SJCRH30 (cell line): ENCODE measurements at regions not wholly inside any gene's neighbourhood (a gene's known extent, or its start where the extent isn't known, plus 50 kb on each side); places are given as distances from the start of the nearest gene placed in this dataset.
"Not testable (repeated sequence)": the region's sequence is repeated elsewhere in the genome, so short reads cannot be mapped to it uniquely, and the experiment has no call there.

Source experiments
- DNase-seq, 2 experiments: peaks; one replicate each; pipeline ENCODE4 v3.0.0-alpha.2; 2015 to 2020
- H3K27ac ChIP-seq: fragments of 250-450 bp; sonication (Bioruptor Pico); 2 replicates; pipeline ENCODE4 v1.5.1; 2020; ENCODE audit warnings: mild to moderate bottlenecking, moderate library complexity
- H3K27me3 ChIP-seq: fragments of 250-450 bp; sonication (Bioruptor Pico); 2 replicates; pipeline ENCODE4 v1.5.1; 2020; ENCODE audit warnings: mild to moderate bottlenecking, moderate library complexity
- H3K36me3 ChIP-seq: fragments of 250-450 bp; sonication (Bioruptor Pico); 2 replicates; pipeline ENCODE4 v1.5.1; 2020; ENCODE audit warnings: mild to moderate bottlenecking, moderate library complexity
- H3K4me1 ChIP-seq: fragments of 250-450 bp; sonication (Bioruptor Pico); 2 replicates; pipeline ENCODE4 v1.5.1; 2020; ENCODE audit warnings: mild to moderate bottlenecking, moderate library complexity
- H3K4me3 ChIP-seq: fragments of 250-450 bp; sonication (Bioruptor Pico); 2 replicates; pipeline ENCODE4 v1.5.1; 2020; ENCODE audit warnings: mild to moderate bottlenecking, moderate library complexity
- H3K9me3 ChIP-seq: fragments of 250-450 bp; sonication (Bioruptor Pico); replicated peaks from 2 replicates; pipeline ENCODE4 v1.5.1; 2020; ENCODE audit warnings: mild to moderate bottlenecking, moderate library complexity

DNA sequence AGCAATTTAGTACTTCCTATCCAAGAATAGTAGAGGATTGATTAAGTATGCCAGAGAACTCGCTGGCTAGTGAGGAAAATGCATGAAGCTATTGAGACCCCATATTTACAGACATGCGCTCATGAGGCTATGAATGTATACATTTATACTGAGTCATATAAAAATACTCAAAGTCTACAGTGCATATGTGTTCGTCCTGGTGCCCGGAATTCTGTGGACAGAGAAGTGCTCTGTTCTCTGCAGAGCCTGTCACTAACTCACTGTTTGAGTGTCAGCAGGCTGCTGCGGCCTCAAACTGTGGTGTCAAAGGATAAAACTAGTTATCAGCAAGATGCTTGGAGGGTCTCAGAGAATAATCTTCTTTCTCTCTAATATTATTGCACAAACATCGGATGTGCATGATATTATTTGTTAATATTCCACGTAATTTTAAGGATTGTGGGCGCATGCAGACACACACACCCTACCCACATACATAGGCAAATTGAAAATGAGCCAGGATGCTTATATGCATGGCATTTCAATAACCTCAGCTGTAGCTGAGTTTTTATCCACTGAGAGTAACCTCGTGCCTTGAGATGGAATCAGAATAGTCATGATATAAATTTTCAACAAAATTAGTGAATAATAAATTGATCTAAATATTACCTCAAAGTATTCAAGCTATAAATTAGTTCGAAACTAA lies 50.0 kb upstream of the TSC22D2 start:
- no peaks in the 10 kb centered on the region for H3K27me3 ChIP-seq

DNA sequence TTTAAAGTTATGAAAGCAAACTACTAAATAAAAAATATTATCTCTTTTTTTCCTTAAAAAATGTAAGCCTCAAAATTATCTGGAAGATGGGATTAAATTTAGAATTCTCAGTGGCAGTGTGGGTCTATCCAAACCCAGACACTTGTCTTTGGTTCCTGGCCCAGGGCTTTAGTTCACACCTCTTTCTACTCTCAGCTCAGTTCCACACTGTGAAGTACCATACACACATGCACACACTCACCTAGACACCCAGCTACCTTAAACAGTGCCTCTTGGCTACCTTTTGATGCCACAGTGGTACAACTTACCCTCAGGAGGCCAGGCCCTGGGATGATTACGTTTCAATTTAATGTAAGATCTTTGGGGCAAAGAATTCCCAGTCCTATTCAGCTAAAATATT lies 51.0 kb upstream of the TSC22D2 start:
- Histone ChIP-seq H3K27me3 (no peaks in the 10 kb centered on the region), H3K36me3 (no peaks in the 10 kb centered on the region), H3K9me3 (no peaks in the 10 kb centered on the region), H3K4me1 (no peaks in the 10 kb centered on the region), H3K4me3 (no peak overlapping the region), H3K27ac (no peak overlapping the region)
- no peak for DNase-seq

More for the DNA sequence above, 50.0 kb upstream of the TSC22D2 start:
- no peak overlapping the region for H3K4me3 ChIP-seq
- H3K4me1 ChIP-seq: no peaks in the 10 kb centered on the region
- no peak overlapping the region for H3K27ac ChIP-seq
- H3K36me3 ChIP-seq: no peaks in the 10 kb centered on the region
- H3K9me3 ChIP-seq: no peaks in the 10 kb centered on the region
- no peak for DNase-seq

DNA sequence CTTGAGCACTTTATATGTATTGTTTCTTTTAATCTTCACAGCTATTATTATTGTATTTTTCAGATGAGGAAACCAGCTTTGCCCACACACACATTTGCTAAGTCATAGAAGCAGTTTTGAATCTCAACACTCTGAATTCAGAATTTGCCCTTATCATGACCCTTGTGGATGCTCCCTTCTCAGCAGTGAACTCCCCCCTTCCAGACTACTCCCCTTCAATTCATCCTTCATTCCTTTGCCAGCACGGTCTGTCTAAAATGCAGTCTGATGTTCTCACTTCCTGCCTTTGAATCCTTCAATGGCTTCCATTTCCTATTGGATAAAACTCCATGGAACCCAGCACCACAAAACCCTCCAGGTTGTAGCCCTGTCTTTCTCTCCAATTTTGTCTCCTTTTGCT lies 52.5 kb upstream of the TSC22D2 start:
- H3K4me3 ChIP-seq: no peak overlapping the region
- DNase-seq: no peak
- H3K9me3 ChIP-seq: no peaks in the 10 kb centered on the region
- no peaks in the 10 kb centered on the region for H3K27me3 ChIP-seq
- no peaks in the 10 kb centered on the region for H3K36me3 ChIP-seq
- H3K27ac ChIP-seq: no peak overlapping the region
- no peaks in the 10 kb centered on the region for H3K4me1 ChIP-seq

DNA sequence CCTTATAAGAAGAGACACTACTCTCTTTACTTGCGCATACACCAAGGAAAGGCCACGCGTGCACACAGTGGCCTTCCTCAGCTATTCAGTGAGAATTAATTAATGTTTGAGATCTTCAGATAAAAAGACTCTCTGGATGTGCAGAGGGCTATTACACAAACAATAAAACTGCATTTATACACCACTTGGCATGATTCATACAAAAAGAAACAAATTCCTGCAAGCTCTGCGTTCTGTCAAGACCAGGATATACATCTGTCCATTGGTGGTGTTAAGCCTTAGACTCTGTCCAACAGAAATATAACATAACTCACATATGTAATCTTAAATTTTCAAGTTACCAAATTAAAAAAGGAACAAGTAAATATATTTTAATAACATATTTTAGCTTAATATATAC lies 55.2 kb upstream of the TSC22D2 start:
- no peaks in the 10 kb centered on the region for H3K36me3 ChIP-seq
- no peak overlapping the region for H3K4me3 ChIP-seq
- H3K27me3 ChIP-seq: no peaks in the 10 kb centered on the region
- H3K27ac ChIP-seq: no peak overlapping the region
- H3K9me3 ChIP-seq: no peaks in the 10 kb centered on the region
- peaks cover 11% of the 10 kb centered on the region for H3K4me1 ChIP-seq
- no peak for DNase-seq

DNA sequence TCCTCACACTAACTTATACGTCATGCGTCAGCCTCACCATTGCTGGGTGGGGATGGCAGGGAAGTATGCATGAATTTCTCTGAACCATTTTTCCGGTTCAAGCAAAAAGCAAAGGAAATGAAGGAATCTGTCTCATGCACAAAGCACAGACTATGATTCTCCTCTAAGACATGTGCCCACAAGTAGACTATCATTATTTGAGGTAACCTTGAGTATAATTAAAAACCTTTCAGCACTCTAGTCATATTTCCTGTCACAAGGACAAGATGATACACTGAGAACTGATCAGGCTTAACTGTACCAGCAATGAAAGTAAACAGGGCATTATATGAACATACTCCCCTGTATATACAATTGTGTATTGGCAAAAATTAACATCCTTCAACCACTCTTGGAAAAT lies 56.7 kb upstream of the TSC22D2 start:
- Histone ChIP-seq H3K9me3 (no peaks in the 10 kb centered on the region), H3K4me3 (no peak overlapping the region), H3K4me1 (peaks cover 11% of the 10 kb centered on the region), H3K36me3 (no peaks in the 10 kb centered on the region), H3K27ac (no peak overlapping the region), H3K27me3 (no peaks in the 10 kb centered on the region)
- DNase-seq: no peak

DNA sequence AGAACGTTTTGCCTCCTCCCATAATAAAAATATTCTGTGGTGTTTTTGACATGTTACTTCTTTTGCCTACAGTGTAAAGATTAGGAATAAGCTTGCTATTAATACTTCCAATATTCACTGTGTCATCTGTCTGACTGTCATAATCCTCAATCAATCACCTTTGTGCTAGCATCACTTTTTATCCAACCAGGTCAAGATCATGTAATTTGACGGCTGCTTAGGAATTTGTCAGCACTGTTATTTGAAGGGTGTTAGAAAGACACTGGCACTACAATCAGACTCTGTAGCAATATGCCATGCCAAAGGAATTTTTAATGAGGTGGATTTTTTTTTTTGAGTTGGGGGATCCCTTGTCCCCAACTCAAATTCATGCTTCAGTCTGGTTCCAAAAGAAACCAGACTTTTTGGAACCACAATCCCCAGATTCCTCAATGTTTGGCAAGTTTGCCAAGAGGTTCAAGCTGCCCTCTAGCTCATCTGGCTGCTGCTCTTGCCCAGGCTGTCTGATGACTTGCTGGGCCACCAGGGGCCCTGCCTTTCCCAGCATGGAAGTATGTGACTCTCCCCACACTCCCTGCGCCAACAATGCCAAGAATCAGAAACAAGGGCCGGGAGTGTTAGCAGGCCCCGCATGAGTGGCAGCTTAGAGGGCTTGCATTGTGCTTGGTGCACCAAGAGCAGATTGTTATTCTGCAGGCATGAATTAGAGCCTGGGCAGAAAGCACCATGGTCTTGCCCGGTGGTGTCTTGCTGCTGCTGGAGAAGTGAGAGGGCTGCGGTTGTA lies 58.6 kb upstream of the TSC22D2 start:
- no peak for DNase-seq
- Histone ChIP-seq H3K4me3 (no peak overlapping the region), H3K4me1 (peaks cover 11% of the 10 kb centered on the region), H3K9me3 (no peaks in the 10 kb centered on the region), H3K27ac (no peak overlapping the region), H3K36me3 (no peaks in the 10 kb centered on the region), H3K27me3 (no peaks in the 10 kb centered on the region)

DNA sequence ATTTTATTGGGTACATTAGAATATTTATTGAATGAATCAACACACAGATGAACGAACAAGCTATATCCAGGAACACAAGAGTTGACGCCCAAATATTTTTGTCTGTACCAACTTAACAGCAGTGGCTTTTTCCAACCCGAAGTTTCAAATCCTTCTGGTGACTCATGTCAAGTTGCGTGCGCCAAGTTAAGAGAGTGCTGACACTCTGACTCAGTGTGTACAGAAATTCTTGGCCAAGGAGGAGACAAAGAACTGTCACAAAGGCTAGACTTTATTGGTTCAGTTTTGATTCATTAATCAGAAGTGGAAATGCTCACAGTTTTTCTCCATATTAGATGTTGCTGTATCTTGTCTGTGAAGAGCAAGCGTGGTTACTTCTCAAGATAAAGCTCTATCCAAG lies 59.6 kb upstream of the TSC22D2 start:
- no peaks in the 10 kb centered on the region for H3K9me3 ChIP-seq
- peaks cover 11% of the 10 kb centered on the region for H3K4me1 ChIP-seq
- no peak overlapping the region for H3K4me3 ChIP-seq
- no peaks in the 10 kb centered on the region for H3K27me3 ChIP-seq
- no peak for DNase-seq
- no peaks in the 10 kb centered on the region for H3K36me3 ChIP-seq
- H3K27ac ChIP-seq: no peak overlapping the region

DNA sequence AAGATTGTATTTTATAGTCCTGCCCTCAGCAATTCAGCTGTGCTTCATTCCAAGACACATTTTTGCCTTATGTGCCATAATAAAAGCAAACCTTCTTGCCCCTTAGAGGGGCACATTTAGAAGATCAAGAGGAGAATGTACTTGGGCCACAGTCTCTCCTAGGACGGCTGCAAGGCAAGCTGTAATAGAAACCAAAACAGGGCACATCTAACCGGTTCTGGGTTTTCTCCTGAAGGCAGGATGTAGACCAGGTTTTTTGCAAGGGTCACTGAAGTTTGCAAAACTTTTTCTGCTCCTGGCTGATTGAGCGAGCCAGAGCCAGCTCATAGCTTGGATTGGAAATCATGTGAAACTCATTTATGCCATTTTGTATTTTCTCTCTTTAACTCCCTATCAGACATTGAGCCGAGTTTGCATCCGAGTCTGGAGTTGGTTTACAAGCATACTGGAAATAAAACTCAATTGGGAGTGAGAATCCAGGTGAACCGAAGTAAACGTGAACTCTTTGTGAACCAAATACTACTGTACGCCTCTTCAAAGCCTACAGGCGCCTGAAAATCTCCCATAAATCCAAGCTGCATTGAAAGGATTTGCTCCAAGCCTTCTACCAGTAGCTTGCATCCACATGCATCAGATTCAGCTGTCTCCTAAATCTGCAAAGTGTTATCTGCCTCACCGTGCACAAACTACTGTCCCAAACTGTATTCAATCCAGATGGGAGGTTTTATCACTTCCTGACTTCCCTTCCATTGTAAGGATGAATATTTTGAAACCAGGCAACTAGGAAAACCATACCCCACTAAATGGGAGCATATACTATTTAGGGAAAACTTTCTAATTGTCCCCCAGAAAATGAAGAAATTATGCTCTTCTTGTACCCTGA lies 60.9 kb upstream of the TSC22D2 start:
- Histone ChIP-seq H3K27ac (no peak overlapping the region), H3K27me3 (no peaks in the 10 kb centered on the region), H3K4me1 (peaks cover 11% of the 10 kb centered on the region), H3K36me3 (no peaks in the 10 kb centered on the region), H3K9me3 (no peaks in the 10 kb centered on the region), H3K4me3 (no peak overlapping the region)
- DNase-seq: no peak

DNA sequence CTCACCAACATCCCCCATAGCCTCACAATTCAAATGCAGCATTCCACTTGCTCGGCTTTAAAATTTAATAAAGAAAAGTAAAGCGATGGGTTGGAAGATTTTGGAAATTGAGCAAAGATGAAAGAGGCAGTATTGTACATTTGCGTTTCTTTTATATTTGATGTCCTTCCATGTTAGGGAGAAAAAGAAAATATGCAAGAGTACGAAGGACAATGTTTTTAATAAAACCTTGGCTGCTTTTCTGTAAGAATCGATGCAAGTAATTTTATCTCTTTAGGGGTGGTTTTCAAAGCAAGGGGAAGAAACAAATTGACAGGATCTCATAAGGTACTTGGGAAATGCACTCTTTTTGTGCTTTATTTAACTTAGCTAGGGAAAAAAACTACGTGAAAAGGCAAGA lies 61.8 kb upstream of the TSC22D2 start:
- no peak overlapping the region for H3K4me3 ChIP-seq
- DNase-seq: no peak
- H3K9me3 ChIP-seq: no peaks in the 10 kb centered on the region
- no peaks in the 10 kb centered on the region for H3K36me3 ChIP-seq
- no peaks in the 10 kb centered on the region for H3K27me3 ChIP-seq
- H3K27ac ChIP-seq: no peak overlapping the region
- peaks cover 11% of the 10 kb centered on the region for H3K4me1 ChIP-seq

DNA sequence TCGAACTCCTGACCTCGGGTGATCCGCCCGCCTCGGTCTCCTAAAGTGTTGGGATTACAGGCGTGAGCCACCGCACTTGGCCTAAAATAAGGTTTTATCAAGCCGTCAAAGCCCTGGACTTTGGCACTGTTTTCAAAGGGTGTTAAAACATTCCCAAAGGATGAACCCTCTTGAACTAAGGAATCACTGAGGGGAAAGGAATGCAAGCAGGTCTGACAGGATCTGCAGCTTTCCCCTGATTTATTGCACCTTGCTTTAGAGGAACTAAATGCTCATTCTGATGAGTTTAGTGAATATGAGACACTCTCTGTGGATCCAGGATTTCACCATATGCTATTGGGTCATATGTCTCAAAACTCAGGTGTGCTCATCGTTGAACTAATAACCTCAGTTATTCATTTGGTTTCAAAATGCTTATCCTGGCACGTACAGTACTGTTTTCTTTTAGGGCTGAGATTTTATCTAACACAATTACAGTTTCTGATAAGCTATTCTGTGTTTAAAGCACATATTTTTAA lies 63.0 kb upstream of the TSC22D2 start:
- Histone ChIP-seq H3K36me3 (no peaks in the 10 kb centered on the region), H3K27me3 (no peaks in the 10 kb centered on the region), H3K4me3 (no peak overlapping the region), H3K27ac (no peak overlapping the region), H3K4me1 (peaks cover 11% of the 10 kb centered on the region), H3K9me3 (no peaks in the 10 kb centered on the region)
- DNase-seq: no peak

DNA sequence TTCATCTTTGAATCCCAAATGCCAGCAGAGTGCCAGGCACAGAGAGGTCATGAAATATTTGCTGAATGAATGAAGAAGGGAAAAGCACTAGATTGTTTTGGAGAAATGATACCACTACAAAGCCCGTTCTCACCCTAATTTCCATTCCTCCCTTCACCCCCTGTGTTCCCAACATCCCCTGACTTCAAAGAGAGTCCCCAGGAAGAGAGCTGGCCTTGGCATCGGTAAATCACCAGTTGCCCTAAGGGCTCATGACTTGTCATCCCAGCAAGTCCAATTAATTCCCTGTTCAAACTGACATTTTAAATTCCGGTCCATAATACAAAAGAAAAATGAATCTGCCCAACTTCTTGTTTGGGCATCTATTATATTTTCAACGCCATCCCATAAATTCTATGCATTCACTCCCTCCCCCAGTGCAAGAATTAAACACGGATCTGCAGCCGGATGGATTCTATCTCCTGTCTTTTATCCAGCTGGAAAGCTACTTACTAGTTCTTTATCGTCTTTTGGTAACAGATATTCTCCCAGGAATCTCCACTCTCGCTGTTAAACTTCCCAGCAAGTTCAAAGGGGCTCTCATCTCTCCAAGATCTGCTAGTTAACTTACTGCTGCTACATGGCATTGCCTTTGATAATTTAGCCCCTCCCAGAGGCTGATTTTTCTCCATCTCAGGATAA lies 63.9 kb upstream of the TSC22D2 start:
- no peak overlapping the region for H3K27ac ChIP-seq
- H3K9me3 ChIP-seq: no peaks in the 10 kb centered on the region
- DNase-seq: no peak
- peaks cover 11% of the 10 kb centered on the region for H3K4me1 ChIP-seq
- no peaks in the 10 kb centered on the region for H3K27me3 ChIP-seq
- H3K4me3 ChIP-seq: no peak overlapping the region
- no peaks in the 10 kb centered on the region for H3K36me3 ChIP-seq

DNA sequence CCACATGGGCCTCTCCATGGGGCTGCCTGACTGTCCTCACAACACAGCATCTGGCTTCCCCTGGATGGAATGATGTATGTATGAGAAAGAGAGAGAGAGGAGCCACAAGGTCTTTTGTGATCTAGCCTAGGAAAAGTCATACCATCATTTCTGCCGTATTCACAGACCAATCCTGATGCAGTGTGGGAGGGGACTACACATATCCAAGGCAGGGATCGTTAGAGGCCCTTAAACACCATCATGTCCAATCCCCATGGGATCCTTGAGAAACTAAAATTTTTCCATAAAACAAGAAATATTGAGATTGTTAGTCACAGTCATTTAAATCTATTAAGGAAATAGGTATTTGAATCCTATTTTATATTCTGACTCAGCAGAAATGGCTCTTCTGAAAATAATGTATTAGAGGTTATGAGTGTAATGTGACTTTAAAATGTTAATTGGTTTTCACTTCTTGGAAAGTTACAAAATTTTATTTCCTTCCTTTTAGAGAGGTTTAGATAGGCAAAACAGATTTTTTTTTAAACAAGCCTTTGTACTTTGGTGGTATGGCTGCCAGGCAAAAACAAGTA lies 65.1 kb upstream of the TSC22D2 start:
- no peaks in the 10 kb centered on the region for H3K9me3 ChIP-seq
- no peaks in the 10 kb centered on the region for H3K36me3 ChIP-seq
- H3K4me3 ChIP-seq: no peak overlapping the region
- no peak overlapping the region for H3K27ac ChIP-seq
- H3K27me3 ChIP-seq: no peaks in the 10 kb centered on the region
- no peak for DNase-seq
- peaks cover under 1% of the 10 kb centered on the region for H3K4me1 ChIP-seq

DNA sequence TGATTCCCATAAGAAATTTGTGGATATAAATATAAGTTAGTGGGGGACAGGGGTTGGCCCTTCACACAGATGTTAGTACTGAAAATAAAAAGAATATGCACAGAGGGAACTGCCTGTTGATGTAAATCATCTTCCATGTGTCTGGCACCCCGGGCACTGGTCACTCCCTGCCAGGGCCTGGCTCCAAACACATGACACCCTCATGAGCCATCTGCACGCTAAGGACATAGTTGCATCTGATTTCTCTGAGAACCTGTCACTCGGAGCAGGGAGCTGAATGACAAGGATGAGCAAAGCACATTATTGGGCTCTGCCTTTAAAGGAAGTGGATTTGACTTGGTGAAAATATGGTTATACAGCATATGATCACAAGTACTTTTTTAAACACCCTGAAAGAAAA lies 66.2 kb upstream of the TSC22D2 start:
- Histone ChIP-seq H3K27me3 (no peaks in the 10 kb centered on the region), H3K27ac (no peak overlapping the region), H3K4me1 (no peaks in the 10 kb centered on the region), H3K9me3 (no peaks in the 10 kb centered on the region), H3K4me3 (no peak overlapping the region), H3K36me3 (no peaks in the 10 kb centered on the region)
- no peak for DNase-seq

DNA sequence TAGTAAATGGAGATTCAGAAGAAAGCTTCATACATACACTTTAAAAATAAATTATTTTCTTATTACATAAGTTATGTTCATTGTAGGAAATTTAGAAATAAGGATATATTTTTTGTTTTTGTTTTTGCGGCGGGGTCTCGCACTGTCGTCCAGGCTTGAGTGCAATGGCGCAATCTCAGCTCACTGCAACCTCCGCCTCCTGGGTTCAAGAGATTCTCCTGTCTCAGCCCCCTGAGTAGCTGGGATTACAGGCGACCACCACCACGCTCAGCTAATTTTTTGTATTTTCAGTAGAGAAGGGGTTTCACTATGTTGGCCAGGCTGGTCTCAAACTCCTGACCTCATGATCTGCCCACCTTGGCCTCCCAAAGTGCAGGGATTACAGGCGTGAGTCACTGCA lies 71.7 kb upstream of the TSC22D2 start:
- H3K27ac ChIP-seq, H3K9me3 ChIP-seq, H3K36me3 ChIP-seq, DNase-seq, H3K27me3 ChIP-seq, H3K4me1 ChIP-seq, H3K4me3 ChIP-seq: not testable (repeated sequence)
